ENCODE measurements at regions not wholly inside any gene's neighbourhood (a gene's known extent, or its start where the extent isn't known, plus 50 kb on each side); places are given as distances from the start of the nearest gene placed in this dataset.

DNA sequence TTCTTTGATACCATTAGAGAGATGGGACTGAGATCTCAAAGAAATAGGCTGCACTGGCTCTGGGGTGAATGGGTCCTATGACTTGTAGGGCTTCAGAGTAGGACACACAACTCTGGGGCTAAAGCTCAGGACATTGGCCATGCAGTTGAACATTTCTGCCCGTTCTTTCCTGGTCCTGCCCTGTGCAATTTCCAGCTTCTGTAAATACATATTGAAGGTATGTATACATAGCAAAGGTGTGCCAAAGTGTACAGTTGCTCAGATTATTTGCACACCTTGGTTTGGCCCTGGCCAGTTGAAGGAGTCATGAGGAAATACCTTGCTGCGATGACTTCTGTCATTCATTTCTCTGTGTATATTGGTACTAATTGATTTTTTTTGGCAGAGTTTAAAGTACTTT is 52.8 kb upstream of the TAF11L2 start:
- Histone ChIP-seq H2AFZ (0 out of 2 replicates have a peak overlapping the region, but pooled peaks have one; percentile 32), H3K36me3 (ENCODE audit: insufficient read depth) (no peaks in the 10 kb centered on the region), H3K4me3 (no peak overlapping the region), H3K4me2 (no peak overlapping the region), H3K4me1 (ENCODE audit: insufficient read depth) (no peaks in the 10 kb centered on the region), H3F3A (replicated peaks; ENCODE audit: low read depth) (no peaks in the 10 kb centered on the region), H3K9me2 (ENCODE audit: insufficient read depth) (peaks cover 11% of the 10 kb centered on the region), H3K27me3 (ENCODE audit: insufficient read depth) (no peaks in the 10 kb centered on the region), H3K79me2 (replicated peaks; ENCODE audit: insufficient read depth) (no peaks in the 10 kb centered on the region), H3K27ac (ENCODE audit: low read depth) (no peak overlapping the region), H4K20me1 (replicated peaks; ENCODE audit: insufficient read depth) (no peaks in the 10 kb centered on the region)
- peaks cover 8% of the 10 kb centered on the region; the same call in 2 of the 3 replicates for H3K4me1 Mint-ChIP-seq
- no peak for ATAC-seq
- TF ChIP-seq POLR2AphosphoS5 (IDR thresholded peaks at IDR 0.05; ENCODE audit: low read depth) (no peak), EZH2phosphoT487 (IDR thresholded peaks at IDR 0.05; ENCODE audit: unreplicated experiment) (no peak), ZNF331 (CRISPR knock-in tag; IDR thresholded peaks at IDR 0.05; ENCODE audit: low read depth) (no peak), NANOG (IDR thresholded peaks at IDR 0.05; ENCODE audit: borderline replicate concordance) (no peak), STAT1 (IDR thresholded peaks at IDR 0.05; ENCODE audit: unreplicated experiment) (no peak), ZNF114 (CRISPR knock-in tag; IDR thresholded peaks at IDR 0.05) (no peak), EZH2 (IDR thresholded peaks at IDR 0.05; ENCODE audit: low read depth, unreplicated experiment) (no peak), JUNB (IDR thresholded peaks at IDR 0.05; ENCODE audit: unreplicated experiment) (no peak), CREB1 (CRISPR knock-in tag; IDR thresholded peaks at IDR 0.05; ENCODE audit: low read depth) (no peak)
- TF ChIP-seq, protein P1, sequence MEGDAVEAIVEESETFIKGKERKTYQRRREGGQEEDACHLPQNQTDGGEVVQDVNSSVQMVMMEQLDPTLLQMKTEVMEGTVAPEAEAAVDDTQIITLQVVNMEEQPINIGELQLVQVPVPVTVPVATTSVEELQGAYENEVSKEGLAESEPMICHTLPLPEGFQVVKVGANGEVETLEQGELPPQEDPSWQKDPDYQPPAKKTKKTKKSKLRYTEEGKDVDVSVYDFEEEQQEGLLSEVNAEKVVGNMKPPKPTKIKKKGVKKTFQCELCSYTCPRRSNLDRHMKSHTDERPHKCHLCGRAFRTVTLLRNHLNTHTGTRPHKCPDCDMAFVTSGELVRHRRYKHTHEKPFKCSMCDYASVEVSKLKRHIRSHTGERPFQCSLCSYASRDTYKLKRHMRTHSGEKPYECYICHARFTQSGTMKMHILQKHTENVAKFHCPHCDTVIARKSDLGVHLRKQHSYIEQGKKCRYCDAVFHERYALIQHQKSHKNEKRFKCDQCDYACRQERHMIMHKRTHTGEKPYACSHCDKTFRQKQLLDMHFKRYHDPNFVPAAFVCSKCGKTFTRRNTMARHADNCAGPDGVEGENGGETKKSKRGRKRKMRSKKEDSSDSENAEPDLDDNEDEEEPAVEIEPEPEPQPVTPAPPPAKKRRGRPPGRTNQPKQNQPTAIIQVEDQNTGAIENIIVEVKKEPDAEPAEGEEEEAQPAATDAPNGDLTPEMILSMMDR (conservative IDR thresholded peaks at IDR 0.05; ENCODE audit: low read depth in 2 of 2), result no peak
- TF ChIP-seq, protein P2, sequence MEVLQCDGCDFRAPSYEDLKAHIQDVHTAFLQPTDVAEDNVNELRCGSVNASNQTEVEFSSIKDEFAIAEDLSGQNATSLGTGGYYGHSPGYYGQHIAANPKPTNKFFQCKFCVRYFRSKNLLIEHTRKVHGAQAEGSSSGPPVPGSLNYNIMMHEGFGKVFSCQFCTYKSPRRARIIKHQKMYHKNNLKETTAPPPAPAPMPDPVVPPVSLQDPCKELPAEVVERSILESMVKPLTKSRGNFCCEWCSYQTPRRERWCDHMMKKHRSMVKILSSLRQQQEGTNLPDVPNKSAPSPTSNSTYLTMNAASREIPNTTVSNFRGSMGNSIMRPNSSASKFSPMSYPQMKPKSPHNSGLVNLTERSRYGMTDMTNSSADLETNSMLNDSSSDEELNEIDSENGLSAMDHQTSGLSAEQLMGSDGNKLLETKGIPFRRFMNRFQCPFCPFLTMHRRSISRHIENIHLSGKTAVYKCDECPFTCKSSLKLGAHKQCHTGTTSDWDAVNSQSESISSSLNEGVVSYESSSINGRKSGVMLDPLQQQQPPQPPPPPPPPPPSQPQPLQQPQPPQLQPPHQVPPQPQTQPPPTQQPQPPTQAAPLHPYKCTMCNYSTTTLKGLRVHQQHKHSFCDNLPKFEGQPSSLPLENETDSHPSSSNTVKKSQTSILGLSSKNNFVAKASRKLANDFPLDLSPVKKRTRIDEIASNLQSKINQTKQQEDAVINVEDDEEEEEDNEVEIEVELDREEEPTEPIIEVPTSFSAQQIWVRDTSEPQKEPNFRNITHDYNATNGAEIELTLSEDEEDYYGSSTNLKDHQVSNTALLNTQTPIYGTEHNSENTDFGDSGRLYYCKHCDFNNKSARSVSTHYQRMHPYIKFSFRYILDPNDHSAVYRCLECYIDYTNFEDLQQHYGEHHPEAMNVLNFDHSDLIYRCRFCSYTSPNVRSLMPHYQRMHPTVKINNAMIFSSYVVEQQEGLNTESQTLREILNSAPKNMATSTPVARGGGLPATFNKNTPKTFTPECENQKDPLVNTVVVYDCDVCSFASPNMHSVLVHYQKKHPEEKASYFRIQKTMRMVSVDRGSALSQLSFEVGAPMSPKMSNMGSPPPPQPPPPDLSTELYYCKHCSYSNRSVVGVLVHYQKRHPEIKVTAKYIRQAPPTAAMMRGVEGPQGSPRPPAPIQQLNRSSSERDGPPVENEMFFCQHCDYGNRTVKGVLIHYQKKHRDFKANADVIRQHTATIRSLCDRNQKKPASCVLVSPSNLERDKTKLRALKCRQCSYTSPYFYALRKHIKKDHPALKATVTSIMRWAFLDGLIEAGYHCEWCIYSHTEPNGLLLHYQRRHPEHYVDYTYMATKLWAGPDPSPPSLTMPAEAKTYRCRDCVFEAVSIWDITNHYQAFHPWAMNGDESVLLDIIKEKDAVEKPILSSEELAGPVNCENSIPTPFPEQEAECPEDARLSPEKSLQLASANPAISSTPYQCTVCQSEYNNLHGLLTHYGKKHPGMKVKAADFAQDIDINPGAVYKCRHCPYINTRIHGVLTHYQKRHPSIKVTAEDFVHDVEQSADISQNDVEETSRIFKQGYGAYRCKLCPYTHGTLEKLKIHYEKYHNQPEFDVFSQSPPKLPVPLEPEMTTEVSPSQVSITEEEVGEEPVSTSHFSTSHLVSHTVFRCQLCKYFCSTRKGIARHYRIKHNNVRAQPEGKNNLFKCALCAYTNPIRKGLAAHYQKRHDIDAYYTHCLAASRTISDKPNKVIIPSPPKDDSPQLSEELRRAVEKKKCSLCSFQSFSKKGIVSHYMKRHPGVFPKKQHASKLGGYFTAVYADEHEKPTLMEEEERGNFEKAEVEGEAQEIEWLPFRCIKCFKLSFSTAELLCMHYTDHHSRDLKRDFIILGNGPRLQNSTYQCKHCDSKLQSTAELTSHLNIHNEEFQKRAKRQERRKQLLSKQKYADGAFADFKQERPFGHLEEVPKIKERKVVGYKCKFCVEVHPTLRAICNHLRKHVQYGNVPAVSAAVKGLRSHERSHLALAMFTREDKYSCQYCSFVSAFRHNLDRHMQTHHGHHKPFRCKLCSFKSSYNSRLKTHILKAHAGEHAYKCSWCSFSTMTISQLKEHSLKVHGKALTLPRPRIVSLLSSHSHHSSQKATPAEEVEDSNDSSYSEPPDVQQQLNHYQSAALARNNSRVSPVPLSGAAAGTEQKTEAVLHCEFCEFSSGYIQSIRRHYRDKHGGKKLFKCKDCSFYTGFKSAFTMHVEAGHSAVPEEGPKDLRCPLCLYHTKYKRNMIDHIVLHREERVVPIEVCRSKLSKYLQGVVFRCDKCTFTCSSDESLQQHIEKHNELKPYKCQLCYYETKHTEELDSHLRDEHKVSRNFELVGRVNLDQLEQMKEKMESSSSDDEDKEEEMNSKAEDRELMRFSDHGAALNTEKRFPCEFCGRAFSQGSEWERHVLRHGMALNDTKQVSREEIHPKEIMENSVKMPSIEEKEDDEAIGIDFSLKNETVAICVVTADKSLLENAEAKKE (CRISPR knock-in tag; IDR thresholded peaks at IDR 0.05), result no peak
- TF ChIP-seq, protein P3, sequence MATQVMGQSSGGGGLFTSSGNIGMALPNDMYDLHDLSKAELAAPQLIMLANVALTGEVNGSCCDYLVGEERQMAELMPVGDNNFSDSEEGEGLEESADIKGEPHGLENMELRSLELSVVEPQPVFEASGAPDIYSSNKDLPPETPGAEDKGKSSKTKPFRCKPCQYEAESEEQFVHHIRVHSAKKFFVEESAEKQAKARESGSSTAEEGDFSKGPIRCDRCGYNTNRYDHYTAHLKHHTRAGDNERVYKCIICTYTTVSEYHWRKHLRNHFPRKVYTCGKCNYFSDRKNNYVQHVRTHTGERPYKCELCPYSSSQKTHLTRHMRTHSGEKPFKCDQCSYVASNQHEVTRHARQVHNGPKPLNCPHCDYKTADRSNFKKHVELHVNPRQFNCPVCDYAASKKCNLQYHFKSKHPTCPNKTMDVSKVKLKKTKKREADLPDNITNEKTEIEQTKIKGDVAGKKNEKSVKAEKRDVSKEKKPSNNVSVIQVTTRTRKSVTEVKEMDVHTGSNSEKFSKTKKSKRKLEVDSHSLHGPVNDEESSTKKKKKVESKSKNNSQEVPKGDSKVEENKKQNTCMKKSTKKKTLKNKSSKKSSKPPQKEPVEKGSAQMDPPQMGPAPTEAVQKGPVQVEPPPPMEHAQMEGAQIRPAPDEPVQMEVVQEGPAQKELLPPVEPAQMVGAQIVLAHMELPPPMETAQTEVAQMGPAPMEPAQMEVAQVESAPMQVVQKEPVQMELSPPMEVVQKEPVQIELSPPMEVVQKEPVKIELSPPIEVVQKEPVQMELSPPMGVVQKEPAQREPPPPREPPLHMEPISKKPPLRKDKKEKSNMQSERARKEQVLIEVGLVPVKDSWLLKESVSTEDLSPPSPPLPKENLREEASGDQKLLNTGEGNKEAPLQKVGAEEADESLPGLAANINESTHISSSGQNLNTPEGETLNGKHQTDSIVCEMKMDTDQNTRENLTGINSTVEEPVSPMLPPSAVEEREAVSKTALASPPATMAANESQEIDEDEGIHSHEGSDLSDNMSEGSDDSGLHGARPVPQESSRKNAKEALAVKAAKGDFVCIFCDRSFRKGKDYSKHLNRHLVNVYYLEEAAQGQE (IDR thresholded peaks at IDR 0.05; ENCODE audit: unreplicated experiment), result no peak
- TF ChIP-seq, protein P4, sequence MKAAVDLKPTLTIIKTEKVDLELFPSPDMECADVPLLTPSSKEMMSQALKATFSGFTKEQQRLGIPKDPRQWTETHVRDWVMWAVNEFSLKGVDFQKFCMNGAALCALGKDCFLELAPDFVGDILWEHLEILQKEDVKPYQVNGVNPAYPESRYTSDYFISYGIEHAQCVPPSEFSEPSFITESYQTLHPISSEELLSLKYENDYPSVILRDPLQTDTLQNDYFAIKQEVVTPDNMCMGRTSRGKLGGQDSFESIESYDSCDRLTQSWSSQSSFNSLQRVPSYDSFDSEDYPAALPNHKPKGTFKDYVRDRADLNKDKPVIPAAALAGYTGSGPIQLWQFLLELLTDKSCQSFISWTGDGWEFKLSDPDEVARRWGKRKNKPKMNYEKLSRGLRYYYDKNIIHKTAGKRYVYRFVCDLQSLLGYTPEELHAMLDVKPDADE (IDR thresholded peaks at IDR 0.05), result no peak
- H3K27me3 Mint-ChIP-seq (ENCODE audit: insufficient read depth, low read depth, poor library complexity), result peaks cover 3% of the 10 kb centered on the region
- no peak overlapping the region for H3K27ac Mint-ChIP-seq
- no peaks in the 10 kb centered on the region for H3K36me3 Mint-ChIP-seq (ENCODE audit: low read depth)
- no peak overlapping the region for H3K4me3 Mint-ChIP-seq
- no peak for DNase-seq (ENCODE audit: low spot score)
- no peaks in the 10 kb centered on the region; the same call in 2 of the 3 replicates for H3K9me3 Mint-ChIP-seq

Data from GM23338 (cell line).